ENCODE measurements at regions not wholly inside any gene's neighbourhood (a gene's known extent, or its start where the extent isn't known, plus 50 kb on each side); places are given as distances from the start of the nearest gene placed in this dataset.

DNA sequence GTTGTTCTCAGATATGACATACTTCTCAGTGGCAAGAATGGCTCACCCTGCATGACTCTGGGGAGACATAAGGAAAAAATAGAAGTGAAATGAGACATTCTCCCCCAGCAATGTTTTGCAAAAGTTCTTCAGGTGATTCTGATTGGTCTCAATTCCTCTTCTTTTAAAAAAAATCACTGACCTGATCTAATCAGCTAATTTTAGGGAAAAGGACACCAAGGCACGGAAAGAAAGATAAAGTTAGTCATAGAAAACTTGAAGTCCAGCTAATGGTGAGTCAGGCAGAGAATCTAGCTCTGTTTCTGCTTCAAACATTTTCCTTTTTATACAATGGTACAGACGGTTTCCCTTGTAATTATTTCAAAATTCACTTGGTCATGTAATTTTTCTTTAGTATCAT is 1018.9 kb upstream of the ARRDC3 start:
- DNase-seq (no peak), ATAC-seq (no peak)
- intact Hi-C loops (cut with DNase I) = no loop called here

GRCh38 chr5:92401492-92401891 is 1018.4 kb upstream of the ARRDC3 start:
- intact Hi-C loops (cut with DNase I) = no loop called here
- ATAC-seq (no peak), DNase-seq (no peak)

GRCh38 chr5:92394936-92395335 is 1011.8 kb upstream of the ARRDC3 start:
- intact Hi-C loops (cut with DNase I) = no loop called here
- DNase-seq (no peak), ATAC-seq (no peak)

DNA sequence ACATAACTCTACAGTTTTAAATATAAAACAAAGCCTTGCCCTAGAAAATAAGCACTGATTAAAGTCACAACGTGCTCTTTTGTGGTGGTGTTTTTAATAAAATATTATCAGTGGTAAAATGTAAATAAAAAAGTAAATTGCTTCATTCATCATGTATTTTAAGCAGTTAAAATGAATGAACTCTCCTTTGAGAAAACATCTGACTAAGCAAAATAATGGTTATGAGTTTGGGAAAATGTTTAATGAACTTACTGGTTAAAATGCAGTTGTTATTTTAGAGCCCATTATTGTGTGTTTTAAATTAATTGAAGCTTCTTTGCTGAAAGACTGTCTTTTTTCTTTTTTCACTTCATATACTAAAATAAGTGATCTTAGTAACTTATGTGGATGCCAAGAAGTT is 1007.5 kb upstream of the ARRDC3 start:
- intact Hi-C loops (cut with DNase I) = no loop called here
- DNase-seq (no peak), ATAC-seq (no peak)

DNA sequence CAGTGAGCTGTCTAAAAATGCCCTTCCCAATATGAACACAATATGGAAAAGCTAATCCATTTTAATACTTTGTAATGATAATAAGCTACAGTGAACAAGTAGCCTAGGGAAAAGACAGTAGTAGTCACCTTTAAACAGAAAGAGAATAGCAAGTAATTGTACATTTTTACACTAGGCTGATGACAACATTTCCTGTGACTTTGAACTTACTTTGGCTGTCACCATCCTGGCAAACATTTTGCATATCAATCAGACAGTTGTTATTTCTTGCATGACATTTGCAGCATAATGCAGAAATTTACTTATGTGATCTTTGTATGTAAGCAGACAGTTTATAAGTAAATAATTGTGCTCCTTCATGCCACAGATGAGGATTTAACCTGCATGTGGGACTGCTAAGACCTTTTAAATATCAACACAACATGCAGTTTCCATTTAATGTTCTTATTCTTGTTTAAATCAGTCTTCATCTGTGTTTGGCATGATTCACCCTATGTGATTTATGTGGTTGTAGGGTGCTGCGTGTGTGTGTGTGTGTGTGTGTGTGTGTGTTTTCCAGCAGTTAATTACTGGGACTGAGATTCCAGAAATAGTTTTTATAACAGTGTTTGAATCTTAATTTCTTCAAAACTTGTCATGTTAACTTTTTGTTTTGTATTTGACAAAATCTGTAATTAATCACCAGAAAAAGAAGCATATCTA is 997.1 kb upstream of the ARRDC3 start:
- intact Hi-C loops (cut with DNase I) = no loop called here
- ATAC-seq = no peak
- DNase-seq = no peak

DNA sequence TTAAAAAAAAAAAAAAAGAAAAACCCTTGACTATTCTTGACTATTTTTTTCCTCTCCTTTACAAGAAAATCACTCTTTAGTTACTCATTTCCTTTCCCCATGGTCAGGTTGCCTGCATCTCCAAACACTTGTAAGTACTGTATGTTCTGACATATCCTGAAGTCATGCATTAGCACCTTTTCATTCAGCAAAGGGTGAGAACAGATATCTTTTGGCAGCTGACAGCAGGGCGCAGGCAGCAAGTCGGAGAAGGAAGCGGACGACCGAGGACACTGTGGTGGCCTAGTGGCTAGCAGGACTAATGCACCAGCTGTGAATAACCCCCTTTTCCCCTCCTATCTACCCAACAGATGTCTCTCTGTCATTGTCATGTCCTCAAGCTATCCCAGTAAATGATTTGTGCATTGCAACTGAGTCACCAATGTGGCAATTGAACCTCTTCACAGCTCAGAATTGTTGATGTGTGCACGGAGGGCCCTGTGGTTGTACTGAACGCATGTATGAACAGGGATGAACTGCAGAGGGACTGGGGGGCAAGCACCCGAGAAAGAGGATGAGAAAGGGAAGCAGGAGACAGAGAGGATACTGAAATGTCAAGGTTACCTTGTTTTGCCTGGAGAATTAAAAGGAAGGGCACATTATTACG is 996.0 kb upstream of the ARRDC3 start:
- ATAC-seq = peak in 1 of 2 donors; percentile 88

DNA sequence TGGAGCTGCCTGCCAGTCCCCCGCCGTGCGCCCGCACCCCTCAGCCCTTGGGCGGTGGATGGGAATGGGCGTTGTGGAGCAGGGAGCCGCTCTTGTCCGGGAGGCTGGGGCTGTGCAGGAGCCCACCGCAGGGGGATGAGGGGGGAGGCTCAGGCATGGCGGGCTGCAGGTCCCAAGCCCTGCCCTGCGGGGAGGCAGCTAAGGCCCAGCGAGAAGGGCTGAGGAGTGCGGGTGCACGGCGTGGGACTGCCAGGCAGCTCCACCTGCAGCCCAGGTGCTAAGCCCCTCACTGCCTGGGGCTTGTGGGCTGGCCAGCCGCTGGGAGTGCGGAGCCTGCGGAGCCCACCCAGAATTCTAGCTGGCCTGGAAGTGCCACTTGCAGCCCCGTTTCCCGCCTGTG is 991.7 kb upstream of the ARRDC3 start:
- ATAC-seq (no peak), DNase-seq (no peak)
- intact Hi-C loops (cut with DNase I) = no loop called here

More for the DNA sequence above, 996.0 kb upstream of the ARRDC3 start:
- intact Hi-C loops (cut with DNase I) = no loop called here
- no peak for DNase-seq

- intact Hi-C loops (cut with DNase I) = no loop called here
- DNase-seq (no peak), ATAC-seq (no peak)
Measured at GRCh38 chr5:92372766-92373165, 989.6 kb upstream of the ARRDC3 start.

- ATAC-seq (no peak), DNase-seq (no peak)
- intact Hi-C loops (cut with DNase I) = no loop called here
Measured at GRCh38 chr5:92371889-92372235, 988.7 kb upstream of the ARRDC3 start.

GRCh38 chr5:92371171-92371888 is 988.2 kb upstream of the ARRDC3 start:
- DNase-seq (no peak), ATAC-seq (no peak)
- intact Hi-C loops (cut with DNase I) = no loop called here

DNA sequence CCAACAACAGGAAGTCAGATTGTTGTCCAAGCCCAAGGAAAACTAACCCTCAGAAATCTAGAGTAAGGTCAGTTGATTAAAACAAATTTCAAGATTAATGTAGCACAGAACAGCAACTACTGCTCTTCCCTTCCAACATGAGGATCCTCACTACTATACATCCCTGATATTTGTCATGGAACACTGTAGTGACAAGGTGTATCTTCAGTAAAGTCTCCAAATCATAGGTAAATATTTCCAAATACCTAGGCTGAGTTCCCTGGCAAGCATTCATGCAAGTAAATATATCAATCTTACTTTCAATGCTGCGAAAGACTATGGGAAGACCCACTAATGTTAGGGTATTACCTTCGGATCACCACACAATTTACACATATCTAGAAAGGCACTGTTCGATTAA is 986.9 kb upstream of the ARRDC3 start:
- intact Hi-C loops (cut with DNase I) = no loop called here
- DNase-seq = no peak
- no peak for ATAC-seq

DNA sequence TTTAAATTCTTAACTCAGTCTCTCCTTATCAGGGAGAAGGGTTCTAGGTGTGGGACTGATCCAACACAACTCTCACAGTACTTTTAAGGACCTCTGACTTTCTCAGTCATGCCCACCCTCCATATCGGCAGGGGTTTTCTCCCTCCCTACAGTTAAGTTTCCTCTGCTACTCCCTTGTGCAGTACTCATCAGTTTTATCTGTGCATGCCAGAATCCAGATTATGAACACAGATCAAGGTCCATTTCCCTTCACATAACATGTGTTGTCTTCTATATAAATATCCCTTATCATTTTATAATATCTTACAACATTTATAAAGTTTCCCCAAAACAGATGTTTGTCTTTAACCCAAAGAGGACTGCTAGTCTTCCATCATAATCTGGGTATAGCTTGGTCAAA is 986.5 kb upstream of the ARRDC3 start:
- DNase-seq (no peak), ATAC-seq (no peak)
- intact Hi-C loops (cut with DNase I) = no loop called here

- no peak for ATAC-seq
- DNase-seq = peak; percentile 21
- intact Hi-C loops (cut with DNase I) = no loop called here
Measured at GRCh38 chr5:92364986-92365550, 982.0 kb upstream of the ARRDC3 start.

GRCh38 chr5:92353107-92354030 is 970.3 kb upstream of the ARRDC3 start:
- intact Hi-C loops (cut with DNase I) = no loop called here
- DNase-seq = no peak
- no peak for ATAC-seq

- intact Hi-C loops (cut with DNase I) = no loop called here
- ATAC-seq (peak in 1 of 2 donors; percentile 74), DNase-seq (no peak)
Measured at GRCh38 chr5:92337772-92338234, 954.7 kb upstream of the ARRDC3 start.

DNA sequence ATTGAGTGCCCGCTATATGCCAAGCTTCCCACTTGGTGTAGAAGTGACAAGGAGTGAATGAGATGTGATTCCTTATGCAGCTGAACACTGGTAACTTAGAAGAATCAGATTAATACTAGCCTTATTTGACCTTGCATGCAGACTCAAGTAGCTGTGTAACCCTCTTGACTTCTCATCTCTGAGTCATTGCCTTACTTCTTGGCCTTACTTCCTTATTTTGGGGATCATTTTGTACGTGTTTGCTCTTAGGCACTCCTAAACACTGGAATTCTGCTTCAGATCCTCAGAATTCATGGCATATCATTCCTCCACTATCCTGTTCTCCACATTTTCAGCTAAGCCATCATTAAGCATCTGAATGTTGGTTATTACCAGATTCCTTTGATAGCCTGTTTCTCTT is 948.9 kb upstream of the ARRDC3 start:
- ATAC-seq (peak in 1 of 2 donors; percentile 16), DNase-seq (no peak)
- intact Hi-C loops (cut with DNase I) = no loop called here

GRCh38 chr5:92330365-92330764 is 947.2 kb upstream of the ARRDC3 start:
- DNase-seq = no peak
- ATAC-seq = no peak
- intact Hi-C loops (cut with DNase I) = no loop called here

- DNase-seq = no peak
- intact Hi-C loops (cut with DNase I) = no loop called here
Measured at GRCh38 chr5:92329759-92330158, 946.6 kb upstream of the ARRDC3 start.

GRCh38 chr5:92328584-92329259 is 945.6 kb upstream of the ARRDC3 start:
- intact Hi-C loops (cut with DNase I) = no loop called here
- DNase-seq = peak; percentile 39
- peak; percentile 56 to 67 for ATAC-seq

More at GRCh38 chr5:92329759-92330158, 946.6 kb upstream of the ARRDC3 start:
- ATAC-seq = peak; percentile 34 to 47

Measured in left cardiac atrium (tissue), 4 donors.